ENCODE measurements at regions not wholly inside any gene's neighbourhood (a gene's known extent, or its start where the extent isn't known, plus 50 kb on each side); places are given as distances from the start of the nearest gene placed in this dataset.
A peak's percentile ranks its signal among the peaks of the same experiment; 100 is the strongest.

- Mint-ChIP-seq H3K4me3 (ENCODE audit: unreplicated experiment) (no peak overlapping the region), H3K27me3 (ENCODE audit: unreplicated experiment) (no peaks in the 10 kb centered on the region), H3K27ac (ENCODE audit: unreplicated experiment) (no peak overlapping the region), H3K4me1 (ENCODE audit: unreplicated experiment) (peaks cover 6% of the 10 kb centered on the region), H3K9me3 (ENCODE audit: unreplicated experiment) (no peaks in the 10 kb centered on the region), H3K36me3 (ENCODE audit: unreplicated experiment) (no peaks in the 10 kb centered on the region)
- no peak for DNase-seq (ENCODE audit: extremely low spot score, unreplicated experiment)
- TF ChIP-seq, protein P1, sequence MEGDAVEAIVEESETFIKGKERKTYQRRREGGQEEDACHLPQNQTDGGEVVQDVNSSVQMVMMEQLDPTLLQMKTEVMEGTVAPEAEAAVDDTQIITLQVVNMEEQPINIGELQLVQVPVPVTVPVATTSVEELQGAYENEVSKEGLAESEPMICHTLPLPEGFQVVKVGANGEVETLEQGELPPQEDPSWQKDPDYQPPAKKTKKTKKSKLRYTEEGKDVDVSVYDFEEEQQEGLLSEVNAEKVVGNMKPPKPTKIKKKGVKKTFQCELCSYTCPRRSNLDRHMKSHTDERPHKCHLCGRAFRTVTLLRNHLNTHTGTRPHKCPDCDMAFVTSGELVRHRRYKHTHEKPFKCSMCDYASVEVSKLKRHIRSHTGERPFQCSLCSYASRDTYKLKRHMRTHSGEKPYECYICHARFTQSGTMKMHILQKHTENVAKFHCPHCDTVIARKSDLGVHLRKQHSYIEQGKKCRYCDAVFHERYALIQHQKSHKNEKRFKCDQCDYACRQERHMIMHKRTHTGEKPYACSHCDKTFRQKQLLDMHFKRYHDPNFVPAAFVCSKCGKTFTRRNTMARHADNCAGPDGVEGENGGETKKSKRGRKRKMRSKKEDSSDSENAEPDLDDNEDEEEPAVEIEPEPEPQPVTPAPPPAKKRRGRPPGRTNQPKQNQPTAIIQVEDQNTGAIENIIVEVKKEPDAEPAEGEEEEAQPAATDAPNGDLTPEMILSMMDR (IDR thresholded peaks at IDR 0.05), result no peak
Measured at GRCh38 chr7:10888861-10889260, 84.8 kb upstream of the PHF14 start.

- peaks cover 6% of the 10 kb centered on the region for H3K4me1 Mint-ChIP-seq (ENCODE audit: unreplicated experiment)
- H3K4me3 Mint-ChIP-seq (ENCODE audit: unreplicated experiment), result no peak overlapping the region
- H3K9me3 Mint-ChIP-seq (ENCODE audit: unreplicated experiment), result no peaks in the 10 kb centered on the region
- no peaks in the 10 kb centered on the region for H3K27me3 Mint-ChIP-seq (ENCODE audit: unreplicated experiment)
- H3K27ac Mint-ChIP-seq (ENCODE audit: unreplicated experiment), result no peak overlapping the region
- no peak for DNase-seq (ENCODE audit: extremely low spot score, unreplicated experiment)
- H3K36me3 Mint-ChIP-seq (ENCODE audit: unreplicated experiment), result no peaks in the 10 kb centered on the region
- TF ChIP-seq, protein P1 (IDR thresholded peaks at IDR 0.05), result peak; percentile 85
Measured at GRCh38 chr7:10889266-10889898, 84.3 kb upstream of the PHF14 start.

- H3K27me3 Mint-ChIP-seq (ENCODE audit: unreplicated experiment), result peaks cover 5% of the 10 kb centered on the region
- no peaks in the 10 kb centered on the region for H3K36me3 Mint-ChIP-seq (ENCODE audit: unreplicated experiment)
- TF ChIP-seq, protein P1 (IDR thresholded peaks at IDR 0.05), result no peak
- H3K27ac Mint-ChIP-seq (ENCODE audit: unreplicated experiment), result no peak overlapping the region
- H3K4me1 Mint-ChIP-seq (ENCODE audit: unreplicated experiment), result no peaks in the 10 kb centered on the region
- no peak for DNase-seq (ENCODE audit: extremely low spot score, unreplicated experiment)
- no peak overlapping the region for H3K4me3 Mint-ChIP-seq (ENCODE audit: unreplicated experiment)
- H3K9me3 Mint-ChIP-seq (ENCODE audit: unreplicated experiment), result peaks cover 5% of the 10 kb centered on the region
Measured at GRCh38 chr7:10908600-10908999, 65.1 kb upstream of the PHF14 start.

DNA sequence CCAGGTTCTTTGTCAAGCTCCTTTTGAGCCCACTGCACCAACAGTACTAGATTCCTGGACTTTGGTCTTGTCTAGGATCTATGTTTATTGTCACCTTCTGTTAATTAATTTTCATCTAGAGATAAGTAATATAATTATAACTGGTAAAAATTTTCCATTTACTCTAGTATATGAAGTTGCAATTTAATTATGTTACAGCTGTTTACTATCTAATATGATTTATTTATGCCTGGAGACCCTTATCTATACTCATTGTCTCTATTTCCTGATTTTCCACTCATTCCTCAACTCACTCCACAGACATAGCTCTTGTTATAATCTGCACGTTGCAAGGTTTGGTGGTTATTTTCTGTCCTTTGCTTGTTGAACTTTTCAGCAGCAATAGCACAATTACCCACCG lies 63.2 kb upstream of the PHF14 start:
- Mint-ChIP-seq H3K4me1 (ENCODE audit: unreplicated experiment) (no peaks in the 10 kb centered on the region), H3K27me3 (ENCODE audit: unreplicated experiment) (peaks cover 3% of the 10 kb centered on the region), H3K36me3 (ENCODE audit: unreplicated experiment) (no peaks in the 10 kb centered on the region), H3K9me3 (ENCODE audit: unreplicated experiment) (peaks cover 5% of the 10 kb centered on the region), H3K27ac (ENCODE audit: unreplicated experiment) (no peak overlapping the region), H3K4me3 (ENCODE audit: unreplicated experiment) (no peak overlapping the region)
- no peak for DNase-seq (ENCODE audit: extremely low spot score, unreplicated experiment)
- TF ChIP-seq, protein P1 (IDR thresholded peaks at IDR 0.05), result no peak

GRCh38 chr7:10912077-10912476 lies 61.6 kb upstream of the PHF14 start:
- Mint-ChIP-seq H3K36me3 (ENCODE audit: unreplicated experiment) (no peaks in the 10 kb centered on the region), H3K9me3 (ENCODE audit: unreplicated experiment) (peaks cover 5% of the 10 kb centered on the region), H3K27me3 (ENCODE audit: unreplicated experiment) (peaks cover under 1% of the 10 kb centered on the region), H3K27ac (ENCODE audit: unreplicated experiment) (no peak overlapping the region), H3K4me3 (ENCODE audit: unreplicated experiment) (no peak overlapping the region), H3K4me1 (ENCODE audit: unreplicated experiment) (no peaks in the 10 kb centered on the region)
- TF ChIP-seq, protein P1 (IDR thresholded peaks at IDR 0.05), result no peak
- DNase-seq (ENCODE audit: extremely low spot score, unreplicated experiment), result no peak
